ENCODE measurements at regions not wholly inside any gene's neighbourhood (a gene's known extent, or its start where the extent isn't known, plus 50 kb on each side); places are given as distances from the start of the nearest gene placed in this dataset.
"Not testable (repeated sequence)": the region's sequence is repeated elsewhere in the genome, so short reads cannot be mapped to it uniquely, and the experiment has no call there.

- DNase-seq (ENCODE audit: low read depth in 1 of 2, low spot score in 1 of 2), result no peak
These were observed 121.2 kb upstream of the RANBP3L start for GRCh38 chr5:36422952-36423351.

GRCh38 chr5:36423578-36424307 lies 122.0 kb upstream of the RANBP3L start:
- DNase-seq (ENCODE audit: low read depth in 1 of 2, low spot score in 1 of 2), result no peak

DNA sequence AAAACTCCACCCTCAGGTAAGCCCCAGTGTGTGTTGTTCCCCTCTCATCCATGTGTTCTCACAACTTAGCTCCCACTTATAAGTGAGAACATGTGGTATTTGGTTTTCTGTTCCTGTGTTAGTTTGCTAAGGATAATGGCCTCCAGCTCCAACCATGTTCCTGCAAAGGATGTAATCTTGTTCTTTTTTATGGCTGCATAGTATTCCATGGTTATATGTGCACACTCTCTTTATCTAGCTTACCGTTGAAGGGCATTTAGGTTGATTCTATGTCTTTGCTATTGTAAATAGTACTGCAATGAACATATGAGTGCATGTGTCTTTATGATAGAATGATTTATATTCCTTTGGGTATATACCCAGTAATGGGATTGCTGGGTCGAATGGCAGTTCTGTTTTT lies 124.4 kb upstream of the RANBP3L start:
- not testable (repeated sequence) for DNase-seq (ENCODE audit: low read depth in 1 of 2, low spot score in 1 of 2)

DNA sequence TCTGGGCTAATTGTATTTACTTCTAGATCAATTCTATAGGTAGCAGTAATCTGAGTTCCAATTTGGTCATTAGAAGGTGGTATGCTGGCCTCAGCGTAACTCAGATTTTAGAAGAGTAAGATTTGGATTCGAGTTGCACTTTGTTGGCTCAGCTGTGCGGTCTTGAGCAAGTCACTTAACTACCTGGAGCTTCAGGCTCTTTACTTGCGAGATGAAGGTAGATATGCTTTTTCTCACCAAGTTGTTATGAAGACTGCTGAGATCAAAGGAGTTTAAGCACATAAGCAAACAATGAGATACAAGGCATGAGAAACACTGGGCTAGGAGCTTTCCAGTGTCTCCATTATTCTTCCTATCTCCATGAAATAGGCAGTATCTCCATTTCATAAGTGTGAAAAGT lies 133.8 kb upstream of the RANBP3L start:
- DNase-seq (ENCODE audit: low read depth in 1 of 2, low spot score in 1 of 2), result no peak

GRCh38 chr5:36436306-36436705 lies 134.6 kb upstream of the RANBP3L start:
- no peak for DNase-seq (ENCODE audit: low read depth in 1 of 2, low spot score in 1 of 2)

- DNase-seq (ENCODE audit: low read depth in 1 of 2, low spot score in 1 of 2), result no peak
These were observed 137.3 kb upstream of the RANBP3L start for GRCh38 chr5:36438765-36439561.

- no peak for DNase-seq (ENCODE audit: low read depth in 1 of 2, low spot score in 1 of 2)
These were observed 138.6 kb upstream of the RANBP3L start for GRCh38 chr5:36440300-36440699.

- DNase-seq (ENCODE audit: low read depth in 1 of 2, low spot score in 1 of 2), result no peak
These were observed 139.6 kb upstream of the RANBP3L start for GRCh38 chr5:36441280-36441679.

DNA sequence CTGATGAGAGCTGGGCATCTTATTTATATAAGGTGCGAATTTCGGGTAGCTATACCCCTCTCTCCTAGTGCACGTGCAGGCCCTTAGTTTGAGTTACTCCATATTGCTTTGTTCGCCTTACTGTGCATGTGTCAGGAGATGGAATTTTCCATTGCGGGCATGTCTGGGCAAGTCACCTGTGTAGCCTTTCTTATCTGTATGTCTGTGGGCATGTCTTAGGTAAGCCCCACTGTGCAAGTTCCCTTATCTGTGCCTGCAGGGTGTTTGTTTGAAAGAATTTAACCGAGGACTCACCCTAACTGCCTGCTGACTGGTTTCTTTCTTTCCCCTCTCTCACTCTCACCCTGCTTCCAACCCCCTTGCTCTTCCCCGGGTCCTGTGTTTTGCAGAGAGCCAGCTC lies 140.7 kb upstream of the RANBP3L start:
- no peak for DNase-seq (ENCODE audit: low read depth in 1 of 2, low spot score in 1 of 2)

GRCh38 chr5:36442796-36443195 lies 141.1 kb upstream of the RANBP3L start:
- no peak for DNase-seq (ENCODE audit: low read depth in 1 of 2, low spot score in 1 of 2)

DNA sequence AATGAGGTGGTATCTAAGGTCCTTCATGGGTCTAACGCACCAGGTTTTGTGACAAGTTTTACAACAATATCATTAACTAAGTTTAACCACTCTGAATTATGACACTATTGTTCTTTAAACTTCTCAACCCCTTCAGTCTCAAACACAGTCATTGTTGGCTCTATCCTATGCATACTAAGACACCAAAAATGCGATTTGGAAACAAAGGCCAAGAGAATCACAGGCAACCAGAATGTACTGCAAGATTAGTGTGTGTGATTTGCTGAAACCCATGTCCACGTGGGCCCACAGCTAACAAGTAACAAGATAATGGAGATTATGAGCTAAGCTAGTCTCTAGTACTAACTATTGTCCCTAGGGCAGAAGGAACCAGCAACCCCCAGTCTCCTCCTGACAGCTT lies 142.2 kb upstream of the RANBP3L start:
- no peak for DNase-seq (ENCODE audit: low read depth in 1 of 2, low spot score in 1 of 2)

DNA sequence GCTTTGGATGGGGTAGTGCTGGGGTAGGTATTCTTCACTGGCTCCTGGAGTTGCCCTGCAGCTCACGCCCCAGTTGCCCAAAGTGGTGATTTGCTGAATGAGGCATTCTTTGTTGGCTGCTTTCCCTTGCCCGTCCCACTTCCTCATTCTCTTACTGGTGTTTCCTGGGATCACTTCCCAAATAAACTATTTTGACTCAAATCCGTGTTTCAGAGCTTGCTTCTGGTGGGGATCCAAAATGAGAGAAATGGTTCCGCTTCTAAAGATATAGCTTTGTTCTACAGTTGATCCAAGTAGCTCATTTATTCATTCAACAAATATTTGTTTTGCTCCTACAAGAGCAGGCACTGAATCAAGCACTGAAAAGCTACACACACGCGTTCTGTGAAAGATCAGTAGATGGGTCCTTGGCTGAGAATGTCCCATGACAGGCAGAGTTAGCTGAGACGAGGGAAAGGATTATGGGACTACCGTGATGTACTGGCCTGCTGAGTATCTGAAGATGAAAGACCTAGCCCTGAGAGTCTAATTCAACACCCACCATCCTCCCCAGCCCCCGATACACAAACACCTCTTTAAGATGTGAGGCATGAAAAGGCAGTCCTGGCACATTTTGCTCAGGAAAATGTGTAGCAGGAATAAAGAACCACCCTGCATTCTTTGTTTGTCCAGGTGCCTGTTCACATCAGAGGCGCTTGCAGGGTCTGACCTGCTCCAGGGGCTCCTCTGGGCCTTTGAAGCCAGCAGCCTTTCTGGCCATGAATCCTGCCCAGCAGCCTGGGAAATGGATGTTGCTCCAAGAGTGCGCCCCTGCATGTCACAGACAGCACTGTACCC lies 143.1 kb upstream of the RANBP3L start:
- no peak for DNase-seq (ENCODE audit: low read depth in 1 of 2, low spot score in 1 of 2)

DNA sequence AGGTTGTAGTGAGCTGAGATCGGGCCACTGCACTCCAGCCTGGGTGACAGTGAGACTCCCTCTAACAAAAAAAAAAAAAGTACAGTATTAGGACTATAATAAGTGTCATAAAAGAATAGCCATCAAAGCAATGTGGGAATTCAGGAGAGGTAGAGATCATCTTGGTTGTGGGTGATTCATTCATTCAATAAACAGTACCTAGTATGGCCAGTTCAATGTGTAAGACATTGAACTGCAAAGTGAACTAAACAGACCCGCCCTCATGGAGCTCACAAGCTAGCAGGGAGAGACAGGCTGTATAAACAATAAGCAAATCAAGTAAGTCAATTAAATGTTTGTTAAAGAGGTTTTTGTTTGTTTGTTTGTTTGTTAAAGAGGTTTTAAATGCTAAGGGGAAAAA lies 146.1 kb upstream of the RANBP3L start:
- DNase-seq (ENCODE audit: low read depth in 1 of 2, low spot score in 1 of 2), result no peak

DNA sequence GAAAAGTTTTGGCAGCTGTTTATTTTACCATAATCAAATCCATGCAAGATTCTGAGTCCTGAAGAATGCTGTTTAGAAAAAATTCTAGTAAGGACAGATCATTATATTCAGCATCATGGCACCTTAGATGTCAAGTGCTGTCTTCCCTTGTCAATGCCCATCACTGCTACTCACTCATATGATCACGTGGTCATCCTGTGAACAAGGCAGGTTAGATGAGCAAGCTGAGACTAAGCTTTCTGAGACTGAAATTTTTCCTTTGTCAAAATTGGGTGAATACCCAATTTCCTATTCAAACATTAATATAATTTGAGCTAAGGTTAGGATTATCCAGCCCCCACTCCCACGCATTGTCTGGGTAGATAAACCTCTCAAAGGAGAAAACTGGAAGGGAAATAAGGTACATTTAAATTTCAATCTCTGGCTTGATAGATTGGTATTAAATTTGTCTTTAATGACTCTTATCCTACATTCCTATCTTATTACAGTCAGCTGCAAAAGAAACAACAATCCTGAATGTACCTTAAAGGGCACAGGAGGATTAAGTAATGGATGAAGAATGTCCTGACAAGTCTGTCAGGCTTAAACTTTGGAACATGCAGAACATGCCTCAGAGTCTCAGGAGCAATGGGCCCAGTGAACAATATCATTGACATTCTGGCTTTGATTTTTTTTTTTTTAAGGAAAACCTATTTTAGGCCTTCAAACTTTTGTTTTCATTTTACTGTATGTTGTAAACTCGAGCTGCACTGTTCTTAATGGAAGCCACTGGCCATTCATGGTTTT lies 148.7 kb upstream of the RANBP3L start:
- DNase-seq (ENCODE audit: low read depth in 1 of 2, low spot score in 1 of 2), result no peak

DNA sequence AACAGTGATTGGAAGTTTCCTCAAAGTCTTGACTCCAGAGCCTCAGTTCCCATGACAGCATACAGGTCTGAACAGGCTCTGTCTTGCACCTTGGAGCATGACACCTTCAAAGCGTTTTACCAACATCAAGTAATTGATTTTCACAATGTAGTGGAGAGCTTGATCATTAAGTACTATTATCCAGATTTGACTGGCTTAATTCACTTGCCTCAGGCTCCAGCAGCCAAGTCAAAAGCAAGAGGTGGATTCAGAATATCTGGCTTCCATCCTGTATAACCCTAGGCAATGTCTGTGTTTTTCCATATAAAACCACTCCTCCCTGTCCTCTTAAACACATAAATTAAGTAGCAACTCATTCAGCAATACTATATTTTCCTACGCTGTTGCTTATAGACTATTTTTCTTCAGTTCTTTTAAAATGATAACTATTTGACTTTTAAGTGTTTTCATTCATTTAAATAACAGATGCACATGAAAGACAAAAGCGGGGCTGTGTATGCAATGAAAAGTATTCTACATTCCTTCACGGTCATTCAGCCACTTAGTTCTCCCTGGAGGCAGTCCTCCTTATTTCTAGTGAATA lies 150.8 kb upstream of the RANBP3L start:
- DNase-seq (ENCODE audit: low read depth in 1 of 2, low spot score in 1 of 2), result no peak

DNA sequence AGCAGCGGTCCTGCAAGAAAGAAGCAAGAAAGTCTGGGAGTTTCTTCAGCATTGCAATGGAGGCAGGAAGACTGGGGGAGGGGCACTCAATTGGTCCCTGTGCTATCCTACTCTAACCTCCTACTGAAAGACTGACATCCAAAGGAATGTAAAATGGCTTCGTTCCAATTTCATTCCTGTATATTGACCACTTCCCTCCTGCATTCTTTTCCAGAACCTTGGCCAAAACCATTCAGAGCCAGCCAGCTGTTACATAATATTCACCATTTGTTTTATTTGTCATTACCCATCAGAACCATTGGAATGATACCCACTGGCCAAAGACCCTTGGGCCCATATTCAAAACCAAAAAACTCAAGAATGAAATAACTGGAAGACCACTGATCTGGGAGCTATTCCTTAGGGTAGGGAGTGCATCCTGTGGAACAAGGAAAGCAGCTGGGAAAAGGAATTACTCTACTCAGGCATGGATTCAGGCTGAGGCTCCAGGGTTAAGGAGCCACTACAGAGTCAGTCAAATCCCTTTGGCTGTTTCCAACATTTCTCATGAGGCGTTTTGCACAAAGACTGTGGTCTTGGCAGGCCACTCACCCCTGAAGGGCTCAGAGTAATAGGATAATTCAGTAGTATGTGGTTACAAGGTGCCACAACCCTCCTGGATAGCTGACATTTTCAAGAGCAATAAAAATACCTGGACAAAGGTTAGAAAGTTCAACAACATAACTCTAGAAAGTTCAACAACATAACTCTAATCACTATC lies 148.7 kb upstream of the SLC1A3 start:
- no peak for DNase-seq (ENCODE audit: low read depth in 1 of 2, low spot score in 1 of 2)

DNA sequence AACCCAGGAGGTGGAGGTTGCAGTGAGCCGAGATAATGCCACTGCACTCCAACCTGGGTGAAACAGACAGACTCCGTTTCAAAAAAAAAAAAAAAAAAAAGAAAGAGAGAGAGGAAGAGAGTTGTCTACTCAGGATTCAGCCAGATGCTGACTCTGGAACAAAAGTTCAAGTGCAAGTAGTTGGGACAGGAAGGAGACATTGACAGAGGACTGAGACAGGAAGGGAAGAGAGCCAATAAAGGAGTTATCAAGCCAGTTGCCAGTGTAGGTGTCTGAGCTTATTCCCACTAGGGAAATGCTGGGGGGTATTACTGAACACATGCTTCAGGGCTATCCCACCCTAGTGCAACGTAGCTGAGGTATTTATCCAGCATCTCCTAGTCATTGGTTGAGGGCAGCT lies 147.7 kb upstream of the SLC1A3 start:
- DNase-seq (ENCODE audit: low read depth in 1 of 2, low spot score in 1 of 2), result no peak

DNA sequence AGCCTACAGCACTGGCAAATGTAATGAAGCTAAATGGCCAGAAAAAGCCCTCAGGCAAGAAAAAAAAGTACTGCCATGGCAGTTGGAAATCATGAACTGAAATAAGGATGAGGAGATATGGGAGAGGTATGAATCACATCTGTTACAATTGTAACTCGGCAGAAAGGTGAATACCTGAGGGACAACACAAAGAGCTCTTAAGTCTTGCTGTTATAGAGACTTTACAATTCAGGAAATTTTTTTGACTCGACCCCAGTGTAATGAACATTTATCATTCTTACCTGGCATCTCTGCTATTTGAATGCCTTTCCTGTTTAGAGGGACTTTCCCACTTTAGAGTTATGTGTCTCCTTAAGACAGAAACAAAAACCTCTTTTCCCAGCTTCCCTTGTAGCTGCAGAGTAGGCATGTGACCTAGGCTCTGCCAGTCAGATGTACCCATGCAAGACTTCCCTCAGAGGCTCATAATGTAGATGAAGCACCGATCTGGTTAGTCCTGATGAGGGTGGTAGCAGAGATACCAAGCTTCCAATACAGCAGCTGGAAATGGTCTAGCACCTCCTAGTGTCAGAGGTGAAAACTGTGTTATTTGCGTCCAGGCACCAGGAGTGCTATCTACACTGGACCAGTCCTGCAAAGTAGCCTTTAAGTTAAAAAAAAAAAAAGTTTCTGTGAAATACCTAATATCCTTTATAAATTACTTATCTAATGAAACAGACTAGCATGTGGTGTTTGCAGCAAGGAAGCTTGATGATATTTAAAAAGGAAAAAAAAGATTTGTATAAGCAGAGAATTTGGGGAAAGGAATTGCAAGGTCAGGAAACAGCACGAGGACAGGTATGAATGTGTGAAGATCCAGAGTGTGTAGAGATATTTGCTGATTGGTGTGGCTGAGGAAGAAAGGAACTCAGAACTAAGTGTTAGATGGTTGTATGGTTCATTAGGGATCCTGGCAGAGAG lies 146.9 kb upstream of the SLC1A3 start:
- no peak for DNase-seq (ENCODE audit: low read depth in 1 of 2, low spot score in 1 of 2)
